DMS53 treated with DMSO at 0.1 percent for 48 hours (cell line): ENCODE measurements at regions not wholly inside any gene's neighbourhood (a gene's known extent, or its start where the extent isn't known, plus 50 kb on each side); places are given as distances from the start of the nearest gene placed in this dataset.
"Not testable (repeated sequence)": the region's sequence is repeated elsewhere in the genome, so short reads cannot be mapped to it uniquely, and the experiment has no call there.

Source experiments
- DNase-seq: peaks from one replicate; lab custom pipeline; 2025; ENCODE audit not compliant: unreplicated experiment; lab: John Stamatoyannopoulos, UW

GRCh38 chr10:84626397-84627087 is 298.2 kb downstream of the CCSER2 start:
- DNase-seq: no peak

- no peak for DNase-seq
Measured at GRCh38 chr10:84632866-84633265, 304.5 kb downstream of the CCSER2 start.

GRCh38 chr10:84634636-84635035 is 306.2 kb downstream of the CCSER2 start:
- no peak for DNase-seq

- DNase-seq: not testable (repeated sequence)
Measured at GRCh38 chr10:84650628-84651027, 322.2 kb downstream of the CCSER2 start.

GRCh38 chr10:84654671-84655070 is 326.3 kb downstream of the CCSER2 start:
- peak; percentile 34 for DNase-seq

GRCh38 chr10:84659027-84659426 is 330.6 kb downstream of the CCSER2 start:
- peak; percentile 4 for DNase-seq

- DNase-seq: no peak
Measured at GRCh38 chr10:84659497-84660439, 331.4 kb downstream of the CCSER2 start.

- no peak for DNase-seq
Measured at GRCh38 chr10:84660450-84661159, 332.2 kb downstream of the CCSER2 start.

GRCh38 chr10:84665211-84665610 is 336.8 kb downstream of the CCSER2 start:
- no peak for DNase-seq

GRCh38 chr10:84665883-84666463 is 337.6 kb downstream of the CCSER2 start:
- peak; percentile 27 for DNase-seq

GRCh38 chr10:84668186-84668763 is 339.9 kb downstream of the CCSER2 start:
- DNase-seq: peak; percentile 13

GRCh38 chr10:84675060-84675459 is 346.7 kb downstream of the CCSER2 start:
- no peak for DNase-seq

GRCh38 chr10:84676536-84676935 is 348.1 kb downstream of the CCSER2 start:
- DNase-seq: no peak

- DNase-seq: no peak
Measured at GRCh38 chr10:84681781-84682180, 353.4 kb downstream of the CCSER2 start.

- no peak for DNase-seq
Measured at GRCh38 chr10:84683550-84683949, 355.2 kb downstream of the CCSER2 start.

- DNase-seq: no peak
Measured at GRCh38 chr10:84683980-84684740, 355.8 kb downstream of the CCSER2 start.

- DNase-seq: no peak
Measured at GRCh38 chr10:84685047-84685660, 356.8 kb downstream of the CCSER2 start.

GRCh38 chr10:84693006-84693405 is 364.6 kb downstream of the CCSER2 start:
- DNase-seq: no peak

GRCh38 chr10:84695902-84696301 is 367.5 kb downstream of the CCSER2 start:
- no peak for DNase-seq

GRCh38 chr10:84696610-84697009 is 368.2 kb downstream of the CCSER2 start:
- no peak for DNase-seq
